CD1c-positive myeloid dendritic cell (primary cell): ENCODE measurements at regions not wholly inside any gene's neighbourhood (a gene's known extent, or its start where the extent isn't known, plus 50 kb on each side); places are given as distances from the start of the nearest gene placed in this dataset.

Experiments used
- DNase-seq: peaks from one replicate; pipeline ENCODE4 v3.0.0-alpha.2; 2016; ENCODE audit errors: extremely low spot score

DNA sequence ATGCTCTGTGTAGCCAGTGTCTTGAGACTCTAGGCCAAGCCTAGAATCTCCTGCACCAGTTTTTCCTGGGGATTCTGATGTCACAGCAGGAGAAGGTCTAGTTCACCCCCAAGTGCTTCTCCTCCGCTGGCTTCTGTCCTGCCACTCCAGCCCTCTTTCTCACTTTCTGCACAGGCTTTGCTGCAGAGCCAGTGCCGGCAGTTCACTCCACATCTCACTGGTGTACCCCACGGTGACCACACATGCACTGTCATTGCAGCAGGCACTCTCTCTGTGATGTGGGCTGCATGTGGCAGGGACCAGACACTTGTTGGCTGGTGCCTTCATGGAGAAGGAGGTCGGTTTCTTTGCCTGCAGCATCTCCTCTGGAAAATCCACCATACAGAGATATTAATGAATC lies 643.8 kb upstream of the GALNTL6 start:
- DNase-seq = no peak

DNA sequence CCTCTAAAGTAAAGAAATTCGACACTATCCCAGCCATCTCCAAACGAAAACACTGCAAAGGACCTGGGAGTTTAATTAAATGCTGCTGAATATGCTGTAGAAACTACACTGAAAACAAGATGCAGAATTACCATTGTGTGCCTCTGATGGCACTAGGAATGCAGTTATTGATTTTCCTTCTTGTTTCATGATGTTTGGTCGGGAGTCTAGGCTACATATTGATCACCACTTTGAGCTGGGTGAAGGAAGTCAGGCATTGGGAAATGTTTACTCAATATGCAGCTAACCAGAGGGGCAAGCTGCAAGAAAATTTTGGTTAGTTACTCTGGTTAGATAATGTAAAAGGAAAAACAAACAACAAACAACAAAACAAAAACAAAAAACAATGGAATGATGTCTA lies 650.7 kb upstream of the GALNTL6 start:
- no peak for DNase-seq

DNA sequence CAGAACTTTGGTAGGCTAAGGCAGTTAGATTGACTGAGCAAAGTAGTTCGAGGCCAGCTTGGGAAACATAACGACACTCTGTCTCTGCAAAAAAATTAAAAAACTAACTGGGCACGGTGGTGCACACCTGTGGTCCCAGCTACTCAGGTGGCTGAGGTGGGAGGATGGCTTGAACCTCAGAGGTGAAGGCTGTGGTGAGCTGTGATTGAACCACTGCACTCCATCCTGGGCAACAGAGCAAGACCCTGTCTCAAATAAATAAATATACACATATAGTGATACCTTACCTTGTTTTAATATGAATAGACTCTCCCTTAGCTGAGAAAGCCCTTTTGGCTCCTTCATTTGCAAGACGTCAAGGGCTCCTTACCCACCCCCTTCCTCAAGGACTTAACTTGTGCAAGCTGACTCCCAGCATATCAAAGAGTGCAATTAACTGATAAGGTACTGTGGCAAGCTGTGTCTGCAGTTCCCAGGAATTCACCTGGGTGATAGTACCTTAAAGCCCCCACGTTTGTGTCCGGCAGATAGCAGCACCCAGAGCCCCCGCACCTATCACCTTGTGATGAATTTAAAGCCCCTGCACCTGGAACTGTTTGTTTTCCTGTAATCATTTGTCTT lies 655.6 kb upstream of the GALNTL6 start:
- DNase-seq = no peak

DNA sequence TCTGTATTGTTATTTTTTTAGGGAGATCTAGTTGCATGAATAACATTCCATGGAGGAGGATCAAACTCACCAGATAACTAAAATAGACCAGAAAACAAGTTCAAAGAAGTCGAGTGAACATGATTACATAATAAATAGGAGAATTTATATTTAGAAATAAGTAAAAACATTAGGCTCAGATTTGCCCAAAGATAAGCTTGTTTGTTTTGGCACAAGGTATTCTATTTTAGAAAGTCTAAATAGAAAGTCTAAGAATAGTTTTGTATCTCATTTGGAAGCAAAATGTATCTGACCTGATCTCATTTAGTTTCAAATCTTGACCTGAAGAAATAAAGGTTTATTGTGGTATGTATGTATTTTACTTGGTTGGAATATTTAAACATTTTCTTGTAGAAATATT lies 670.6 kb upstream of the GALNTL6 start:
- no peak for DNase-seq

DNA sequence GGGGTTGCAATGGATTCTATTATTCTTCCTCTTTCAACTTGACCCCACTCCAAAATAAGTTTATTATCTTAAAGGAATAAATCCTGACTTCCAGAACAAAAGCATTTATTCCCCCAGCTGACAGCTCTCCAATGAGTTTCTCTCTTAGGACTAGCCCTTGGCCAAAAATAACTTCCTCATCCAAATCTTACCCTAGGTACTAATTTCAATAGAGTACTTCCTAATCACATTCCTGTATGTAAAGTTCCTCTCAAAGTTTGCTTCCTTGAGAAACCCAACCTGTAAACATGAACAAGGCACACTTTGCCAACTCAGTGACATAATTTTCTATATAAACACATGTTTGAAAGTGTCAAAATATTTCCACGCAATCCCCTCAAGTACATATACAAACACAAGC lies 671.2 kb upstream of the GALNTL6 start:
- no peak for DNase-seq

DNA sequence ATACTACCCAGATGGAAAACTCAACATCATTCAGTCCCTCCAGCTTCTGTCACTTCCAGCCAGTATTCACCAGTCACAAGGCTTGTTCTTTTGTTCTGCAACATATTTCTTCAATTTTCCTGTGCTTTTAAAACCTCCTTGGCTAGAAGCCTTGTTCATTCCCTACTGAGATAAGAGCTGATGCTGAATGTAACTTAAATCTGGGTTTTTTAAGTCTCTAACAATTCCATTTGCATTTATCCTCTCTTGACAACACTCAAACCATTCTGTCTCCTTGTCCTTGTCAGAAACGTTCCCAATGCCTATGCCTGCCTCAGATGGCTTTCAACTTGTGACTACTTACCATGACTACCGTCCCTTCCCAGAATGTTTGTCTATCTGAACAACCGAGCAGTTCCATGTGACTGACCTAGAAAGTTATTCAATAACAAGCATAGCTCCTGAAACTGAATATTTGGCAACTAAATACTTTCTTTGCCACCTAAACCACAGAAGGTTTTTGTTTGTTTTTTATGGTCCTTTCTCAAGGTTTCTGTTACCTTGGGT lies 682.9 kb upstream of the GALNTL6 start:
- DNase-seq = no peak

DNA sequence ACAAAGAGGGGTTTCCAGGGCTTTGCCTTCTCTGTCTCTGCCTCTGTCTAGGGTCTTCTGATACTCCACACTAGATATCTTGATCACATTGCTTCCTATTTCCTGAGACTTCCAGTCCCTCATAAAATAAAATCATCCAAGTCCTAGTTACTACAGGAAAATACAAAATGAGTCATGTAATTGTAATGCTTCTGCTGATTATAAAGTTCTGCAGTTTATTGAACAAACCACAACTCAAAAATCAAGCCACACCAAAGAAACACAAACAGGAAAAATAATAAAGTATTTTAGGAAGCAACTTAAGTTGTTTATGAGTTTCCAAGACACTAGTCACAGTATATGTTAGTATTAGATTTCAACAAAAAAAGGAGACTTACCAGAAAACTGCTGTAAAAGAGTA lies 695.1 kb upstream of the GALNTL6 start:
- DNase-seq = no peak

DNA sequence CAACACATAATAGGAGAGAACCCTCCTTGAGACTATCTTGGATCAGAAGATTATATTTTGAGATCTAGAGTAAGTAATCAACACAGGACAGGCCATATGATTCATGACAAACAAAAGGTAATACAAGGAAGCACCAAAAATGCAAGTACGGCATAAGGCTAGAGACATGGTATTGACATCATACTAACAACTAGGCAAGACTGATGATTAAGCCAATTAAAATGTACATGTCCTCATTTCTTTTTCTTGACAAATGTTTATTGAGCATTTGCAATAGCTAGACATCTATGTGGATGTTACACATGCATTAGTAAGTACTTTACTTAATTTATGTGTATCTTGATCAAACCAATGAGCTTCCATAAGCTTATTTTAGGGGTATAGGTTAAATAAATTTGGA lies 695.7 kb upstream of the GALNTL6 start:
- no peak for DNase-seq

DNA sequence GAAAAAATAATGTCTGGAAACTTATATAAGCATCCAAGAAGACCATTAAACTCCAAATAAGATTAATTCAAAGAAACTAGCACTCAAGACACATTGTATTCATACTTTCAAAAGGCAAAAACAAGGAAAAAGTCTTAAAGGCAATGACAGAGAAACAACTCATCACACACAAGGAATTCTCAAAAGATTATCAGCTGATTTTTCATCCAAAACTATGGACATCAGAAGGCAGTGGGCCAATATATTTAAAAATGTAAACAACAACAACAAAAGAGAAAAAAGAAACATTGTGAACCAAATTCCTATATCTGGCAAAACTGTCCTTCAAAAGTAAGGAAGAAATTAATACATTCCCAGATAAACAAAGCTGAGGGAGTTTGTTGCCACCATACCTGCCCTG lies 711.4 kb upstream of the GALNTL6 start:
- DNase-seq = no peak

DNA sequence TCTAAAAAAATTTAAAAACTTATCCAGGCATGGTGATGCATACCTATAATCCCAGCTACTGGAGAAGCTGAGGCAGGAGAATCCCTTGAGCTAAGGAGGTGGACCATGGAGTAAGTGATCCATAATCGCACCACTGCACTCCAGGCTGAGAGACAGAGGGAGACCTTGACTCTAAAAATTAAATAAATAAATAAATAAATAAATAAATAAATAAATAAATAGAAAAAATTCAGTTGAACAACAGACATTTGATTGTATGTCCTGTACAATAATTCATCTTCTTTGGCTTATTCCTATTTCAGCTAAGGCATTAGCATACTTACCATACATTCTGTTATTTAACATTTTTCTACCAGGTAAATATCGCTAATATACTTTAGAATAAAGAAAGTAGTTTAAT lies 726.1 kb upstream of the GALNTL6 start:
- no peak for DNase-seq

DNA sequence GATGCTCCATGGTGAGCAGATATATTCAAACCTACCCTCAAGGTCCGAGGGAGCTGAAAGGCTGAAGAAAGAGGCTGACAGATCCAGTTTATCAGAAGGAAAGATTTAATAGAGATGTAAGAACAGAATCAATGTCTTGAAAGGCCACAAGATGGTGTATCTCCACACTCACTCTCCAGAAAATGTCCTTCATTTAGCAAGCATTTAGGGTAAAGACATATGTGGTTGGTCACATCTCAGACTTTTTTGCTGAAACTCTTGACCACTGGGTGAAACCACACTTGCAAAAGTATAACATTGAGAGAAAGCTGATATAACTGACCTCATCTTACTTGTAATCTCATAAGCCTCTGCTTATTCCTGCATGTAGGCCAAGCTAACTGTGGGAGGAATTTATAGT lies 745.8 kb upstream of the GALNTL6 start:
- no peak for DNase-seq

DNA sequence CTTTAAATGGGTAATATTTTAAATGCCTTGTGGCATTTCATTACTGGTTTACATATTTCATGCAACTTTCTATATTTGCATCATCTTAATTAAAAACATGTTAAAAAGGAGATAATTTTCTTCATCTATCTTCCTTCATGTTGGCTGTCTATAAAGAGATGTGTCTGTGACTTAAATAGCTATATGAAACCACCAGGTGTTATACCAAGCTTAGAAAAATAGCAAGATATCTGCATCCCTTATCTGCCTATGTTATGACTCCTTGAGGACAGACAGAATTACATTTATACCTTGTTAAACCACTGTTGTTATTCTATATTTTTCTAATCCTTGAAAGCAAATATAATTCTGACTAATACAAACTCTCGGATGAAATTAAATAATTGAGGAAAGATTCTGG lies 763.8 kb upstream of the GALNTL6 start:
- no peak for DNase-seq

DNA sequence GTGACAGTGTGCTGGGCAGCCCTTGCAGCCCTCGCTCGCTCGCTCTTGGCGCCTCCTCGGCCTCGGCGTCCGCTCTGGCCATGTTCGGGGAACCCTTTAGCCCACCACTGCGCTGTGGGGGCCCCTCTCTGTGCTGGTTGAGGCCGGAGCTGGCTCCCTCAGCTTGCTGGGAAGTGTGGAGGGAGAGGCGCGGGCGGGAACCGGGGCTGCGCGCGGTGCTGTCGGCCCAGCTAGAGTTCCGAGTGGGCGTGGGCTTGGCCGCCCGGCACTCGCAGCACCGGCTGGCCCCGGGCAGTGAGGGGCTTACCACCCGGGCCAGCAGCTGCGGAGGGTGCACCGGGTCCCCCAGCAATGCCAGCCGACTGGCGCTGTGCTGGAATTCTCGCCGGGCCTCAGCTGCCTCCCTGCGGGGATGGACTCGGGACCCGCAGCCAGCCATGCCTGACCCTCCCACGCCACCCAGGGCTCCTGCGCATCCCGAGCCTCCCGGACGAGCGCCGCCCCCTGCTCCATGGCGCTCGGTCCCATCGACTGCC lies 770.1 kb upstream of the GALNTL6 start:
- DNase-seq = no peak

DNA sequence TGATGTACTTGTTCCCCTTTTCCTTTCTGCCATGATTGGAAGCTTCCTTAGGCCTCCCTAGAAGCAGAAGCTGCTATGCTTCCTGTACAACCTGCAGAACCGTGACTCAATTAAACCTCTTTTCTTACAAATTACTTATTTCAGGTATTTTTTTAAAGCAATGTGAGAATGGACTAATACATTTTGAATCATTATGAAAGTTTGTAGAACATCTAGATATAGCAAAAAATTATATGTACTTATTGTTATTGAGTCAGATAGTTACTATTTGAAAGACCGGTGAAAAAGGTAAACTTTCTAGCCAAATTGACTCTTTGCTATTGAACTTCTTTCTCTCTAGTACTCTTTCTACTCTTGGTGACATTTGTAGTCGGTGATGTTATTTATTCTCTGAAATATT lies 777.3 kb upstream of the GALNTL6 start:
- no peak for DNase-seq

DNA sequence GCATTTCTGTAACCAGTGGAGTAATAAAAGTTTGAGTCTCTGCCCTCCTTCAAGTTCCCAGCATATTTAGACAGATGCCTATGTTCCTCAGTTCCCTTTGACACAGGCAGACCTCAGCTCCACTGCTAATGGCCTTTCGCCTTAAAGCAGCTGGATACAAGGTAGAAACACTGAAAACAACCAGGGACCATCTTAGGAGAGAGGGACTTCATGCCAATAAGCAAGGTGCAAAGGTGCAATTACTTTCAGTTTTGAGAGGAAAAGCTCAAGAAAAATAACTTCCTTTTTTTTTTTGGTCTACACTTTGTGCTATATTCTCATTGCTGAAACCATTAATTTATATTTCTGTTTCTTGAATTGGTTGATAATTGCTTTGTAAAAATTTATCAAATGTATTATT lies 781.9 kb upstream of the GALNTL6 start:
- no peak for DNase-seq

DNA sequence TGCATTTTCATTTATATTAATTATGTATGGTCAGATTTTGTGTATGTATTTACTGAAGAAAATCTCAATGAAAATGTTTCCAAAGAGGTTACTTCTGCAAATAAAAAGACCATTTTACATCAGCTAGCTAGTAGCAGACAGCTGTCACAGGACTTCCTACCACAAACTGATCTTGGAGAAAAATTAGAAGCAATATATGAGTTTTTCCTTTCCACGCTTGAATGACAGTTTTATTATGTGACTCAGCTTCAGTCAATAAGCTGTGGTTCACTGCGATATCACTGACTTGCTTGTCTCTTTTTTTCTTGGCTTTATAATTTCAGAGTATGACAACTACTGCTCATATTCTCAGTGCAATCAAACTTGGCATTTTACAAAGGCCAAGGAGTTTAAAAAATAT lies 787.4 kb upstream of the GALNTL6 start:
- DNase-seq = no peak

DNA sequence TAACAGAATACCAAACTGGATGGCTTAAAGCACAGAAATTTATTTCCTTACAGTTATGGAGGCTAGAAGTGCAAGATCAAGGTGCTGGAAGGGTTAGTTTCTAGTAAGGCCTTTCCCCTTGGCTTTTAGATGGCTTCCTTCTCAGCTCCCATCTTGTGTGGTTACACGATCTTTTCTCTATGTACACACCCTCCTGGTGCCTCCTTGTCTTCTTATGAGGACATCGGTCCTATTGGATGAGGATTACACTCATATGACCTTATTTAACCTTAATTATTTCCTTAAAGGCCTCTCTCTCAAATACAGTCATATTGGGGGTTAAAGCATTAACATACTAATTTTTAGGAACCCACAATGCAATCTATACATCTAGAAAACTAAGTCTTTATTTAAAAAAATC lies 787.9 kb upstream of the GALNTL6 start:
- no peak for DNase-seq

DNA sequence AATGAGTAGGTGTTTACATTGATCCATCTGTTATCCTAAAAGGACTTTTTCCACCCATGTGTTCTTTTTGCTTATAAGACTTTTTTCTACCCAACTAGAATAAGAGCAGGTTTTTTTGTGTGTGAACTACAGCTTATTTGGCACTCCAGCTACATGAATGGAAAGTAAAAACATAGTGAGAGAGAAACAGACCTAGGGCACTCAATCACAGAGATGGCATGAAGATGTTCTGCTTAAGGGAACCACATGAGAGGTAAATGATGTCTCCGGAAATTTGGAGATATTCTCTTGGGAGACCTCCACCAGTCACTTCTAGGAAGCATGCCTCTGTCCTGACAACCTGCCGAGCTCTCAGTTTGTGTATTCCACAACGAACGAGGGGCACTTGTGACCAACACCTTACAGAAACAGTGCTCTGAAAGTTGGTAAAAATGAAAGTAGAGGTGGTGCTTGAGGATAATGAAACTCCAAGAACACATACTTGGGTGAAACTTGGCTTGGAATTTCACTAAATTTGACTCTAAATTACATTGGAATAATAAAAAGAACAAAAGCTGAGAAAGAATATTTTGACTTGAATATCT lies 788.4 kb upstream of the GALNTL6 start:
- no peak for DNase-seq

DNA sequence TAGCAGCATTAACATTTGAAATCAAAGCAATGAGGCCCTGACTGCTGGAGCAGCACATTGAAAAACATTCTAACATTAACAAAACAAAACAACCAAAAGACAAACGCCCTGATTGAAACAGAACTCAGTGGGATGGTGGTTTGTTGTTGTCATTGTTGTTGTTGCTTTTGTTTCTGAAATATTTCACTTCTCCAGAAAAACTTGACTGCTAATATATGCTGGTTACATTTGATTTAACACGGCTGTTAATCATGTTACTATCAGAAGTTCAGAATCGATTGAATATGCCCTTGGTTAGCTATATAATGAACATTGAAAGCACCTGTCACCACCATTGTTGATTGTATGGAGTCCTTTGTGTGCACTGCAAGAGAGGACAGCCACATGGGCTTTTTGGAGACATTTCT lies 790.4 kb upstream of the GALNTL6 start:
- DNase-seq = no peak

DNA sequence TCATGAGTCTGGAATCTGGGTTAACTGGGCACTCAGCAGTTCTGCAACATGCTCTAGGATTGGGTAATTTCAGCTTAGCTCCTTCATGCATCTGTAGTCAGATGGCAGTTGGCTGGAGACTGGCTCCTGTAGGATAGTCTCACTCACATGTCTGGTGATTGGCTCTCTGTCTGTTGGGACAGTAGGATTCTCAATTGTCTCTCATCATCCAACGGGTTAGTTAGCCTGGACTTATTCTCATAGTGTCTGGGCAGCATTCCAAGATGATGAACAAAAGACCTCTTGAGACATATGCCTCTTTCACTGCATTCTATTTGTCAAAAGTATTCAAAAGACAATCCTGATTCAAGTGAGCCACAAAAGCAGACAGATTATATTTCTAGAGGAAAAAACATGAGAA lies 795.6 kb upstream of the GALNTL6 start:
- no peak for DNase-seq

DNA sequence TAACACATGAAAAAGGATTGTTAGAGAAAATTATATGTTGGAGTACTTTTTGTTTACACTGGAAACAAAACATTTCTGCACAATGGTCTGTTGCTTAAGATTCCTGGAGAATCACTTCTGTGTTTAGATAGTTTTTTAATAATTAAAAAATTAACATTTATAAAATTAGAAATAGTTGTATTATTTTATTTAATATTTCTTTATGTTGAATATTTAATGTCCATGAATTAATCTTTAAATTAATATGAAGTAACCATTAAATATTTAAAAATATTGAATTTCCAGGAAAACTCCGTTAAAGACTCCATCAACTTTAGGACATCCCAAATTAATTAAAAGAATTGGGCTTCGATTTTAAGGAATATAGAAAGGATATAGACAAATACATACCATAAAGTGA lies 797.1 kb upstream of the GALNTL6 start:
- no peak for DNase-seq

DNA sequence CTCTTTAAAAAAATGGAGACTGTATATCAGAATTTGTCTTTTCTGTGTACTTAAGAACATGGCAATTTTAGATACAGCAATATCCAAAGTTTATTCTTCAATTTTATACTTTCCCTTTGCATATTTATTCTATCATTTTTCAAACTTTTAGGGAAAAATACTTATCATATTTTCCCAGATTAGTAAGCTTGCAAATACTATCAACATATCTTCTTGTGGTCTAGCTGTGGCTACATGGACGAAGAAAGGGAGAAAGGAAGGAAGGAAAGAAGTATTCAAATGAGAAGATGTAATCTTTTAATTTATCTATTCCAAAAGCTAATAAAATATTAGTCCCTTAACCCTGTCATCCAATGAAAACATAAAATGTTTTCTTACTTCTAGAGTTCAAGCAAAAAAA lies 797.8 kb upstream of the GALNTL6 start:
- no peak for DNase-seq

DNA sequence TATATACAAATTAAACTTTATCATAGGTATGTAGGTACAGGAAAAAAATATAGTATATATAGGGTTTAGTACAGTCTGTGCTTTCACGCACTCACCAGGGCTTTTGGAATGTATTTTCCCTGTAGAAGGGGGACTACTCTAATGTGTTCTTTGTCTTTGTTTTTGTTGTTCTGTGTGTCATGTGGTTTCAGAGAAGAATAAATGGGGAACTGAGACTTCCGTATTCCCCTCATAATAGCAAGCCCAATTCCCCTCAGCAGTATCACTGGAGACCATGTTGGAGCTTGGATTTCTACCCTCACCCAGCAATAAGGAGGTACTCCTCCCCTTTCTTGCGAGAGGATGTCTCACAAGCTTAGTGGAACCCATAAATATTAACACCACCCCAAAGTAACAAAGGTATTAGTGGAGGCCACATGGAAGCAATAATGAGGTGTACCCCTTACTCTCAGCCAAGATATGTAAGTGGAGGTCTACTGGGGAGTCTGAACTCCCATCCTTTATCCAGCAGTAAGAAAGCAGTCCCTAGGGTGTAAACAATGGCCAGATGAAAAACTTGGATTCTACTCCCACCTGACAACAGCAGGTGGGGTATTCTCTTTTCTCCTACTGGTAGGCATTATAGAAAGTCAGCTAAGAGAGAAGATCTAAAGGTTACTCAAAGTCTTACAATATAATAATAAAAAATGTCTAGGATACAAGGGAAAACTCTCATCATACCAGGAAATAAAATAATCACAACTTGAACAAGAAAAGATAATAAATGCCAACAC lies 805.4 kb upstream of the GALNTL6 start:
- DNase-seq = no peak
